EH (cell line): ENCODE measurements at regions not wholly inside any gene's neighbourhood (a gene's known extent, or its start where the extent isn't known, plus 50 kb on each side); places are given as distances from the start of the nearest gene placed in this dataset.
A peak's percentile ranks its signal among the peaks of the same experiment; 100 is the strongest.
"Not testable (repeated sequence)": the region's sequence is repeated elsewhere in the genome, so short reads cannot be mapped to it uniquely, and the experiment has no call there.

Experiments used
- DNase-seq: peaks from one replicate; pipeline ENCODE4 v3.0.0-alpha.2; 2015; ENCODE audit warnings: low read depth

DNA sequence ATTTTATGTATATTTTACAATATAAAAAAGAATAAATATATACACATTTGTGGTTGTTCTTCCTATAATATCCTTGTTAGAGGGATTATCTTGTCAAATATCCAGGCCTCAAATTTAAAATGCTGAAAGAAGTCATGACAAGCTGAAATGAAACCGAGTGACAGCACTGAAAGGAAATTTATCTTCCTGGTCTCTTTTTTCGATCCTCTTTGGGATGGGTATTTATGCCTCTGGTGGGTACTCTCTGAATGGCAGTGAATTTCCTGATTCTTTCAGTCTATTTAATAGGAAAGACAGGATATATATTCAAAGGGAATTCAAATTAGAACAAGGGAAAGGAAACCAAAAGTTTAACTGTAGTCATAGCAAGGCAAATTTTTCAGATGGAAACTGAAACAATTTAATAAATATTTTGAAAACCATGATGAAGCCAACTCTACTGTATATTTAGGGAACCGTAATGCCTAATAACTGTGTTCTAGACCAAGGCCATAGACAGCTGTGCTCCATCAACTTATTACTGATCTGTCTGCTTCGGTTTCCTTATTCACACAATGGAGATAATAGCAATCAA is 97.9 kb downstream of the DLEU7 start:
- DNase-seq: no peak

DNA sequence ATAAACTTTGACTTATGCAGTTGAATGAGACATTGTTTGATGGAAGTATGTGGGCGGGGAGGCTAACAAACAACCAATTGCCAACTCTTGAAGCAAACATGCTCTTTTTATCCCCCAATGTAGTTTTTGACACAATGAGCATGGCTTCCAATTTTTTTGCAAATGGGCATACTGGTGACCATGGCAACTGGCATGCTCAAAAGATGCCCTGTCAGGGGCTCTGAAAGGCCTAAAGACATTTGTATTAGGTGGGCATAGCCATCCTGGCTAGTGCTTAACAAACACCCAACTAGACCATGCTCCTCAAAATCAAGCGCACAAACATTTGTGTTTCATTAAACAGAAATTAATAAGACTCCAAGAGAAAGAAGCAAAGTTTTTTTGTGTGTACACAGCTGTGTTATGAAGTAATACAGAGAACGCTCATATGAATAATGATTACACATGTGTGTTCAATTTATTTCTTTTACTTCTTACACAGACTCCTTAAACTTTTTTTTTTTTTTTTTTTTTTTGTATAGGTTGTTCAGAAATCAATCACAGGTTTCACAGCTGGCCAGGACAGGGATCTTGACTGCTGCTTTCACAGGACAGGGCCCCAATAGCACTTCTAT is 95.6 kb downstream of the DLEU7 start:
- no peak for DNase-seq

DNA sequence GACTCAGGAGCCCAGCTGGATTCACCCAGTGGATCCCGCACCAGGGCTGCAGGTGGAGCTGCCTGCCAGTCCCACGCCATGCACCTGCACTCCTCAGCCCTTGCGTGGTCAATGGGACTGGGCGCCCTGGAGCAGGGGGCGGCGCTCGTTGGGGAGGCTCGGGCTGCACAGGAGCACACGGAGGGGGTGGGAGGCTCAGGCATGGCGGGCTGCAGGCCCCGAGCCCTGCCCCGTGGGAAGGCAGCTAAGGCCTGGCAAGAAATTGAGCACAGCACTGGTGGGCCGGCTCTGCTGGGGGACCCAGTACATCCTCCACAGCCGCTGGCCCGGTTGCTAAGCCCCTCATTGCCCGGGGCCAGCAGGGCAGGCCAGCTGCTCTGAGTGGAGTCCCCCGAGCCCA is 90.3 kb downstream of the DLEU7 start:
- not testable (repeated sequence) for DNase-seq

DNA sequence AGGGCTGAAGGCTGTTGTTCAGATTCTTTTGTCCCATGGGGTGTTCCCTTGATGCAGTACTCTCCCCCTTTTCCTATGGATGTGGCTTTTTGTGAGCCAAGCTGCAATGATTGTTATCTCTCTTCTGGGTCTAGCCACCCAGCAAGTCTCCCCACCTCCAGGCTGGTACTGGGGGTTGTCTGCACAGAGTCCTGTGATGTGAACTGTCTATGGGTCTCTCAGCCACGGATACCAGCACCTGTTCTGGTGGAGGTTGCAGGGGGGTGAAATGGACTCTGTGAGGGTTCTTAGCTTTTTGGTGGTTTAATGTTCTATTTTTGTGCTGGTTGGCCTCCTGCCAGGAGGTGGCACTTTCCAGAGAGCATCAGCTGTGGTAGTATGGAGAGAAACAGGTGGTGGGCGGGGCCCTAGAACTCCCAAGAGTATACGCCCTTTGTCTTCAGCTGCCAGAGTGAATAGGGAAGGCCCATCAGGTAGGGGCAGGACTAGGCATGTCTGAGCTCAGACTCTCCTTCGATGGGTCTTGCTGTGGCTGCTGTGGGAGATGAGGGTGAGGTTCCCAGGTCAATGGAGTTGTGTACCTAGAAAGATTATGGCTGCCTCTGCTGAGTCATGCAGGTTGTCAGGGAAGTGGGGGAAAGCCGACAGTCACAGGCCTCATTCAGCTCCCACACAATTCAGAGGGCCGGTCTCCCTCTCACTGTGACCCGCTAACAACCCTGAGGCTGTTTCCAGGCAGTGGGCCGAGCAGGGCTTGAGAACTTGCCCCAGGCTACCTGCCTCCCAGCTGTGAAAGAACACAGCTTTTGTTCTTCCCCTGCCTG is 87.4 kb downstream of the DLEU7 start:
- DNase-seq: not testable (repeated sequence)

DNA sequence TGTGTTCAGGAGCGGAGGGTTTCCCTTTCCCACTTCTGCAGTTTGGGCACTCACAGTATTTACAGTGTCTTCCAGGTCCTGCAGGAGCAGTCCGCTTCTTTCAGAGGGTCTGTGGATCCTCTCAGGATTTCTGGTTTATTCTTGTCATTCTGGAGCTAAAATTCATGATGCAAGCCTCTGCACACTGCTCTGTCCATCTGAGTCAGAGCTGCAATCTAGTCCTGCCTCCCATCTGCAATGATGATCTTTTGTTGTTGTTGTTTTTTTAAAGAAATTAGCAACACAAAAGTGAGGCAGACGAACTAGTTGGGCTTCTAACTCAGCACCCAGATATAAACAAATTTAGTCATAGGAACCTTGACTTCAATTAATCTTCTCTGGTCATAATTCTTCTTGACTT is 86.5 kb downstream of the DLEU7 start:
- no peak for DNase-seq

DNA sequence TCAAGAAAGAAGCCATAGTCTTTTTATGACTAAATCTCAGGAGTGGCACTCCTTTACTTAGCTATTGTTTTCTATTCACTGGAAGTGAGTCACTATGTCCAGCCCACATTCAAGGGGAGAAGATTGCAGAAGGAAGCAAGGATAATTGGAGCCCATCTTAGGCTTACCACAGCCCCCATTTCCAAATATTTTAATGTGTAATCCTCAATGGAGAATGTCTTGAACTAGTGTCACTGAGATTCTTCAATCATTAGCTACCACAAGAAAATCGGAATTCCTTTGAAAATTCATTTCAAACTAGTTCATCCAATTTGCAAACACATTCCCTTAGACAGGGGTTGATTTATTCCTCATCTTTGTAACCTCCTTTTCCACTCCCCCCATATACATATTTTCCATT is 84.7 kb downstream of the DLEU7 start:
- DNase-seq: peak; percentile 29

DNA sequence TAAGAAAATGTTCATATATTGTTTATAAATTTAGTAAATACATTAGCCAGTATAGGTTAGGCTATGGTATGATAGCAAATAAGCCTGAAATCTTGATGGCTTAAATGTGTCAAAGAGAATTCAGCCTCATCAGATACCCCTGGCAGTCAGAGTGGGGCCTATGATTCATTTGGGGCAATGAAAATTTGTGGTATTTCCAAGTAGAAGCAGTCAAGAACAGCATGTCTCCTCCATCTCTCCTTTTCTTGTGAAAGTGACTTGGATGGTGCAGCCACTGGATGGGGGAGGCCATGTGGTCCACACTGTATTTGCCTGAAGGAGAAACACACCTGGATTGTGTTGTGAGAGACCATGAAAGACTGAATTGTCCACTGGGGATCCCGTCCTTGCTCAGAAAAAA is 82.7 kb downstream of the DLEU7 start:
- DNase-seq: peak; percentile 34

DNA sequence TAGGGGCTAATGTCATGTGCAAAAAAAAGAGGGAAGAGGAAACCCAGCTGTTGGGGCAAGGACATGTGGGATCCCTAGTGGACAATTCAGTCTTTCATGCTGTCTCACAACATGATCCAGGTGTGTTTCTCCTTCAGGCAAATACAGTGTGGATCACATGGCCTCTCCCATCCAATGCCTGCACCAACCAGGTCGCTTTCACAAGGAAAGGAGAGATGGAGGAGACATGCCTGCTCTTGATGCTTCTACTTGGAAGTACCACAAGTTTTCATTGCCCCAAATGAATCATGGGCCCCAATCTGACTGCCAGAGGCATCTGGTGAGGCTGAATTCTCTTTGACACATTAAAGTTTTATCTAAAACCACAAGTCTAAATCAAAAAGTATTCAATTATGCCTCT is 82.1 kb downstream of the DLEU7 start:
- DNase-seq: no peak

DNA sequence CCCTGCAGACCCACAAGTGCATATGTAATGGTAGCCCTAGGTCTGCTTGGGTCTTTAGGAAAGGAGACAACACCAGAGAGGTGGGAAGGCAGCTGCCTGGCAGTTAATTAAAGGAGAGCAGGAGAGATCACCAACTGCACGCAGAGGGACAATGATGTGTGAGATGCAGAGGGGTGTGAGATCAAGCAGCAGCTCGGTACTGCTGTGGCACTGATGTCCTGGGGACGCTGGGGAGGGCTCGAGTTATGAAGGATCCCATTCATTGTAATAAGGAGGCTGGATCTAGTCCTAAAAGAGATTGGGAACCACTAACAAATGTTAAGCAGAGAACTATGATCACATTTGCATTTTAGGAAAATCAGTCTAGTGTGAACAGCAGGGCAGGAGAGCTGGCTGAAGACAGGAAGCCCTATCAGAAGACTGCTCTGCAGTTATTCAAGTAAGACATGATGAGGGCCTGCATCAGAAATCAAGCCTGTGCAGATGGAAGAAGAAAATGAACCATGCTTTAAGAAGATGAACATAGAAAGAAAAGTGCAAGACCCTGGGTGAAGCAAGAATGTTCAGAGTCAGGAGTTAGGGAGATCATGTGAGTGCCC is 80.4 kb downstream of the DLEU7 start:
- DNase-seq: no peak

DNA sequence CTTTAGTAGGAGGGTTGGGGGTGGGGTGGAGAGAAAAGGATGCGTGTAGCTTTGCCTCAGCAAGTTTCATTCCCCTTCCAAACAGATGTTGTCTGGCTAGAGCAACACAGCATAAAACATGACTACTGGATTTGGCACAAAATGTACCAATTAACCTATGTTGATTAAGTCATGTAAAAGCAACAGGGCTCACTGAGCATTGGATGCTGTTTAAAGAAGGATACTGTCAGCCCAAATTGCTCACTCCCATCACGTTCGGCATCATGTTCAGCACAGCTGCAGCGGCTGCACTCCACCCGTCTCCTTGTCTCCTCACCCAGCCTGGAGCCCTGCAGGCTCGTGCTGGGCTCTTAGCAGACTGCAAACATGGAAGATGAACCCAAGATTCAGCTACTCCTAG is 77.5 kb downstream of the DLEU7 start:
- DNase-seq: no peak

DNA sequence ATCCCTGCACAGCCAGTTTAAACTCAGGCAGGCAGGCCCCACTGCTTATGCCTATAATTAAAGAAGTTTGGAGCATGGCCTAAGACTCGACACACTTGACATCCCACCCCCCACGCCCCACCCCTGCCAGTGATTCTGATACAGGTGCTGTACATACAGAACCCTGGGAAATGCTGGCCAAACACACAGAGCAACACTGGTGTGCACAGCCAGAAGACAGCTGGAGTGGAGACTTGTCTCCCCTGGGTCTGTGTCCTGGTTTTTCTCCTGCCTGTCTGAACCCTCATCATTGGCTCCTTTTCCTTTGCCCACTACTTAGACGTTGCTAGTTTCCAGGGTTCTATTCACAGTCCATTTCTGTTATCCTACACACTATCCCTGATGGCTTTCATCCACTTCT is 76.8 kb downstream of the DLEU7 start:
- no peak for DNase-seq

DNA sequence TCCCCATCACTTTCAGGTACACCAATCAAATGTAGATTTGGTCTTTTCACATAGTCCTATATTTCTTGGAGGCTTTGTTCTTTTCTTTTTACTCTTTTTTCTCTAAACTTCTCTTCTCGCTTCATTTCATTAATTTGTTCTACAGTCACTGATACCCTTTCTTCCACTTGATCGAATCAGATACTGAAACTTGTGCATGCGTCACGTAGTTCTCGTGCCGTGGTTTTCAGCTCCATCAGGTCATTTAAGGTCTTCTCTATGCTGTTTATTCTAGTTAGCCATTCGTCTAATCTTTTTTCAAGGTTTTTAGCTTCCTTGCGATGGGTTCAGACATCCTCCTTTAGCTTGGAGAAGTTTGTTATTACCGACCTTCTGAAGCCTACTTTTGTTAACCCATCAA is 70.6 kb downstream of the DLEU7 start:
- DNase-seq: not testable (repeated sequence)
